Pancreas (tissue), 10 donors: ENCODE measurements at regions not wholly inside any gene's neighbourhood (a gene's known extent, or its start where the extent isn't known, plus 50 kb on each side); places are given as distances from the start of the nearest gene placed in this dataset.

Experiments
- ATAC-seq, 4 donors: fragments of 200-7000 bp; cut with Tn5 transposase; one replicate each; pipeline versions ENCODE4 v1.8.0 to v1.9.1; 2020; ENCODE audit warnings: mild to moderate bottlenecking in 4 of 4, moderate library complexity in 4 of 4
- DNase-seq, 6 donors: peaks; one replicate each; pipeline ENCODE4 v3.0.0-alpha.2; 2020
- FAIRE-seq: peaks from 2 replicates; lab custom pipeline; 2012; peaks lifted over from hg19 to GRCh38; lab: Jason Lieb, UNC
- H3K27ac ChIP-seq, 4 donors: fragments of 200-600 bp; sonication (generic); 1 replicate in 3 of 4; 2 replicates in 1 of 4; pipeline versions ENCODE4 v1.5.0 to v1.8.0; 2020
- H3K27me3 ChIP-seq, 4 donors: fragments of 200-600 bp; one replicate each; pipeline ENCODE4 v1.8.0; 2021
- H3K36me3 ChIP-seq, 3 donors: fragments of 200-600 bp; sonication (generic) in 1 of 3; one replicate each; pipeline versions ENCODE4 v1.5.0 to v1.8.0; 2020 to 2021
- H3K4me1 ChIP-seq, 3 donors: fragments of 200-600 bp; one replicate each; pipeline ENCODE4 v1.8.0; 2021
- H3K4me3 ChIP-seq, 4 donors: fragments of 200-600 bp; sonication (generic) in 2 of 4; one replicate each; pipeline versions ENCODE4 v1.5.0 to v1.8.0; 2020 to 2021
- H3K9me3 ChIP-seq, 4 donors: fragments of 200-600 bp; one replicate each; pipeline ENCODE4 v1.8.0; 2021
- CTCF ChIP-seq, 4 donors: fragments of 200-600 bp; sonication (generic) in 3 of 4; IDR thresholded peaks; one replicate each; pipeline versions ENCODE4 v1.5.0 to v1.8.0; 2021; ENCODE audit warnings: antibody characterized with exemption in 4 of 4
- WGBS, 2 donors: extraction: QIAGEN DNeasy Blood & Tissue Kit; methylation state at CpG; one replicate each; pipeline ENCODE4 v1.1.7; 2013; 5-methylcytosine and 5-hydroxymethylcytosine counted together
- intact Hi-C, 3 donors: fragments of 100-400 bp; cut with DNase I; formaldehyde crosslinking; loops; one replicate each; pipeline versions ENCODE4 v1.11.1 to v1.14.2; 2022
- donor health status: healthy with polysubstance abuse.
- donor health status: DM: no; HTN: no; CAD: no; lungs with moderate emphysema.
- donor health status: DM: no; HTN: no; CAD: no.
- donor health status: control.
- donor health status: control.
- donor health status: Bipolar disorder and iron deficiency.
- donor health status: DM: yes; HTN: yes; CAD: no.
- donor health status: DM: no; HTN: no; CAD: no.
- donor health status: DM: no; HTN: no; CAD: no.
- donor health status: DM: yes; HTN: yes; CAD: no.

GRCh38 chr9:82299870-82300269, 311.3 kb downstream of the SPATA31D1 start:
- ATAC-seq: no peak
- FAIRE-seq: no peak
- TF ChIP-seq CTCF (IDR thresholded peaks at IDR 0.05): no peak
- no peaks in the 10 kb centered on the region for H3K4me1 ChIP-seq
- intact Hi-C loops: no loop called here
- H3K27ac ChIP-seq: no peak overlapping the region
- no peaks in the 10 kb centered on the region for H3K27me3 ChIP-seq
- DNase-seq: no peak
- H3K9me3 ChIP-seq: peaks cover 0 to 4% (median 0%) of the 10 kb centered on the region in 4 donors
- no peak overlapping the region for H3K4me3 ChIP-seq
- no peaks in the 10 kb centered on the region for H3K36me3 ChIP-seq

- H3K9me3 ChIP-seq: peaks cover 0 to 4% (median 0%) of the 10 kb centered on the region in 4 donors
Measured at GRCh38 chr9:82302968-82303655, 314.5 kb downstream of the SPATA31D1 start.

GRCh38 chr9:82308836-82309235, 320.3 kb downstream of the SPATA31D1 start:
- 77 to 79% methylated on average over 3 of the region's 3 CpGs for WGBS, 2 donors
- ATAC-seq (no peak), FAIRE-seq (no peak), DNase-seq (no peak)
- H3K4me3 ChIP-seq: no peak overlapping the region
- H3K4me1 ChIP-seq: no peaks in the 10 kb centered on the region
- H3K27ac ChIP-seq: no peak overlapping the region
- TF ChIP-seq CTCF (IDR thresholded peaks at IDR 0.05): no peak
- intact Hi-C loops: no loop called here
- no peaks in the 10 kb centered on the region for H3K9me3 ChIP-seq
- H3K36me3 ChIP-seq: no peaks in the 10 kb centered on the region
- no peaks in the 10 kb centered on the region for H3K27me3 ChIP-seq

More at GRCh38 chr9:82302968-82303655, 314.5 kb downstream of the SPATA31D1 start:
- WGBS, 2 donors: 72 to 87% methylated on average over 5 of the region's 5 CpGs
- H3K4me3 ChIP-seq: no peak overlapping the region
- H3K4me1 ChIP-seq: no peaks in the 10 kb centered on the region
- no peaks in the 10 kb centered on the region for H3K36me3 ChIP-seq
- DNase-seq (no peak), FAIRE-seq (no peak), ATAC-seq (no peak)
- no peaks in the 10 kb centered on the region for H3K27me3 ChIP-seq
- H3K27ac ChIP-seq: no peak overlapping the region
- intact Hi-C loops: no loop called here
- no peak for TF ChIP-seq CTCF (IDR thresholded peaks at IDR 0.05)

GRCh38 chr9:82313697-82314096, 325.1 kb downstream of the SPATA31D1 start:
- no peak for DNase-seq
- no peaks in the 10 kb centered on the region for H3K36me3 ChIP-seq
- 78 to 79% methylated on average over 2 of the region's 2 CpGs for WGBS, 2 donors
- no peak for FAIRE-seq
- no peak for TF ChIP-seq CTCF (IDR thresholded peaks at IDR 0.05)
- H3K27ac ChIP-seq: no peak overlapping the region
- H3K9me3 ChIP-seq: no peaks in the 10 kb centered on the region
- no peaks in the 10 kb centered on the region for H3K4me1 ChIP-seq
- H3K4me3 ChIP-seq: no peak overlapping the region
- H3K27me3 ChIP-seq: no peaks in the 10 kb centered on the region
- intact Hi-C loops: no loop called here
- no peak for ATAC-seq

GRCh38 chr9:82320566-82320965, 332.0 kb downstream of the SPATA31D1 start:
- Histone ChIP-seq H3K4me1 (no peaks in the 10 kb centered on the region), H3K9me3 (no peaks in the 10 kb centered on the region), H3K27me3 (no peaks in the 10 kb centered on the region), H3K4me3 (no peak overlapping the region), H3K27ac (no peak overlapping the region), H3K36me3 (no peaks in the 10 kb centered on the region)
- ATAC-seq: no peak
- no peak for FAIRE-seq
- no peak for DNase-seq
- intact Hi-C loops: no loop called here
- 45 to 71% methylated on average over 1 of the region's 1 CpG for WGBS, 2 donors
- no peak for TF ChIP-seq CTCF (IDR thresholded peaks at IDR 0.05)
